Lower lobe of right lung (tissue), 2 donors: ENCODE measurements at regions not wholly inside any gene's neighbourhood (a gene's known extent, or its start where the extent isn't known, plus 50 kb on each side); places are given as distances from the start of the nearest gene placed in this dataset.

Experiments used
- ATAC-seq, 2 donors: fragments of 200-7000 bp; cut with Tn5 transposase; one replicate each; pipeline ENCODE4 v1.9.1; 2020 to 2022; ENCODE audit warnings: mild to moderate bottlenecking in 2 of 2, moderate library complexity in 2 of 2
- DNase-seq: peaks from one replicate; pipeline ENCODE4 v3.0.0-alpha.2; 2020
- H3K27ac ChIP-seq: fragments of 200-600 bp; one replicate; pipeline ENCODE4 v1.8.0; 2022
- H3K27me3 ChIP-seq: fragments of 200-600 bp; one replicate; pipeline ENCODE4 v1.8.0; 2022; ENCODE audit warnings: low read depth
- H3K36me3 ChIP-seq: fragments of 200-600 bp; one replicate; pipeline ENCODE4 v1.8.0; 2022; ENCODE audit warnings: mild to moderate bottlenecking
- H3K4me1 ChIP-seq: fragments of 200-600 bp; one replicate; pipeline ENCODE4 v1.8.0; 2022
- H3K4me3 ChIP-seq: fragments of 200-600 bp; one replicate; pipeline ENCODE4 v1.8.0; 2022; ENCODE audit warnings: mild to moderate bottlenecking
- H3K9me3 ChIP-seq: fragments of 200-600 bp; one replicate; pipeline ENCODE4 v1.8.0; 2022
- intact Hi-C: fragments of 100-400 bp; cut with DNase I; formaldehyde crosslinking; loops from one replicate; pipeline ENCODE4 v1.11.0; 2022
- TF ChIP-seq, protein P1 (sequence below): fragments of 200-600 bp; IDR thresholded peaks from one replicate; pipeline ENCODE4 v1.8.0; 2022; ENCODE audit warnings: antibody characterized with exemption, mild to moderate bottlenecking
- donor health status: DM: no; HTN: yes; CAD: no; lungs with severe emphysema.

DNA sequence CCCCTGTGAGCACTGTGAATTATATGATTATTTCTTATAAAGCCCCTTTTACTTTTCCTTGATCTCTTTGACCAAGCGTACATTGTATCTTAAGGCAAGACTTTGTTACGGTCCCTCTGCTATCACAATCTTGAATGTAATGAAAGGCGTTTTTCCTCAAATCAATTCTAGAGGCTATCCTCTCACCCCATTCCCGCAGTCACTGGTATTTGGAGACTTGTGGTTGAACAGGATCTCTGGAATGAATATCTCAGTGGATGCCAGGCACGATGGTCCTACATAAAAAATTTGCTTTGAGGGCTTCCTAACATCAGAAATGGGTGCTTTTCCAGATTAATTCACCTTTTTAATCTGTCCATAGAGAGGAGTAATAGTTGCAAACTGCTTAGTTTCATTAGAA, 151.4 kb upstream of the PAPPA start:
- Histone ChIP-seq H3K36me3 (no peaks in the 10 kb centered on the region), H3K9me3 (no peaks in the 10 kb centered on the region), H3K4me3 (no peak overlapping the region), H3K27ac (no peak overlapping the region), H3K4me1 (no peaks in the 10 kb centered on the region), H3K27me3 (no peaks in the 10 kb centered on the region)
- DNase-seq: no peak
- TF ChIP-seq, protein P1, sequence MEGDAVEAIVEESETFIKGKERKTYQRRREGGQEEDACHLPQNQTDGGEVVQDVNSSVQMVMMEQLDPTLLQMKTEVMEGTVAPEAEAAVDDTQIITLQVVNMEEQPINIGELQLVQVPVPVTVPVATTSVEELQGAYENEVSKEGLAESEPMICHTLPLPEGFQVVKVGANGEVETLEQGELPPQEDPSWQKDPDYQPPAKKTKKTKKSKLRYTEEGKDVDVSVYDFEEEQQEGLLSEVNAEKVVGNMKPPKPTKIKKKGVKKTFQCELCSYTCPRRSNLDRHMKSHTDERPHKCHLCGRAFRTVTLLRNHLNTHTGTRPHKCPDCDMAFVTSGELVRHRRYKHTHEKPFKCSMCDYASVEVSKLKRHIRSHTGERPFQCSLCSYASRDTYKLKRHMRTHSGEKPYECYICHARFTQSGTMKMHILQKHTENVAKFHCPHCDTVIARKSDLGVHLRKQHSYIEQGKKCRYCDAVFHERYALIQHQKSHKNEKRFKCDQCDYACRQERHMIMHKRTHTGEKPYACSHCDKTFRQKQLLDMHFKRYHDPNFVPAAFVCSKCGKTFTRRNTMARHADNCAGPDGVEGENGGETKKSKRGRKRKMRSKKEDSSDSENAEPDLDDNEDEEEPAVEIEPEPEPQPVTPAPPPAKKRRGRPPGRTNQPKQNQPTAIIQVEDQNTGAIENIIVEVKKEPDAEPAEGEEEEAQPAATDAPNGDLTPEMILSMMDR: no peak
- no peak for ATAC-seq
- intact Hi-C loops: no loop called here

DNA sequence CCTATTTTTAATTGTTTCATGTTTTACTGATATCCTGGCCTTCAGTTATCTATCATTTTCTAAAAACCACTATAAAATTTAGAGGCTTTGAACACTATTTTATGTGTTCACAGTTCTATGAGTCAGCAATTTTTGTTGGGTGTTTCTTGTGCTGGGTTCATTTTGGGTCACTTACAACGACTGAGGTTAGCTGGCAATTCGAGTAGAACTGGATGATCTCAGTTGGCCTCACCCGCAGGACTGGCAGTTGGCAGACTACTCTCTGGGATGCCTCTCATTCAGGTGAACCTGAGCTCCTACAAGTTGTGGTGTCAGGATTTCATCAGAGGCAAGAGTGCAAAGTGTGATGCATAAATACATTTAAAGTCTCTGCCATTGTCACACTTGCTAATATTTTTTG, 151.0 kb upstream of the PAPPA start:
- no peak for ATAC-seq
- H3K36me3 ChIP-seq: no peaks in the 10 kb centered on the region
- H3K27ac ChIP-seq: no peak overlapping the region
- no peaks in the 10 kb centered on the region for H3K4me1 ChIP-seq
- no peaks in the 10 kb centered on the region for H3K9me3 ChIP-seq
- intact Hi-C loops: no loop called here
- TF ChIP-seq, protein P1: no peak
- H3K4me3 ChIP-seq: no peak overlapping the region
- DNase-seq: no peak
- H3K27me3 ChIP-seq: no peaks in the 10 kb centered on the region

DNA sequence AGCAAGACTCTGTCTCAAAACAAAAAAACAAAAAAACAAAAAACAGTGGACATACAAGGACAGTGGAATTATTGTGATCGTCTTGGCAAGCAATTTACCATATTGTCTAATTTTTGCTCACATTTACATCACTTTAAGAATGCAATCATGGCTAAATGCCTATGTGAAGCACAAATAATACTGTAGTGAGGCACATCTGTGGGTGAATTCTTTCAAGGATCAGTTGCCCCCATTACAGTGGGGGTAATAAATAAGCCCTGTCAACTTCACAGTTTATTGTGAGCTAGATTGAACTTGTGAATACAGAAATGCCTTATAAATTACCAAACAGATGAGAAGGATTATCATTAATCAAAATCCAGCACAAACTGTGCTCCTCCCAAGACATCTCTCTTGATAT, 150.2 kb upstream of the PAPPA start:
- ATAC-seq (no peak), DNase-seq (no peak)
- intact Hi-C loops: no loop called here
- Histone ChIP-seq H3K4me1 (no peaks in the 10 kb centered on the region), H3K4me3 (no peak overlapping the region), H3K36me3 (no peaks in the 10 kb centered on the region), H3K27ac (no peak overlapping the region), H3K9me3 (no peaks in the 10 kb centered on the region), H3K27me3 (no peaks in the 10 kb centered on the region)
- TF ChIP-seq, protein P1: no peak

DNA sequence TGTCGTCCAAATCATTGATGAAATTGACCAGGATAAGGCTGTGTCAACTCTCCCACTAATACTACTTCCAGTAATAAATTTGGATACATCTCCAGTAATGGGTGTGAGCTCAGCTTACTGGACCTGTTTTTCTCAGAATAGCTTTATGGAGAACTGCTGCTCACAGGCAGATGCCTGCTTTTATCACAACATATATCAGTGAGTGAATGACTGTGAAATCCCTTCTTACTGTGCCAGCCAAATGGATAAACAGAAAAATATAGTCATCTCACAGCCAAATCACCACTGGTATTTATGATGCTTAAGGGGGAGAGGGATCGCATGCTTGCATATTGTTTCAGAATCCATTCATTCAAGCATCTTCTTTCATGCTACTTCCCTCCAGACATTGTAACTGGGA, 148.4 kb upstream of the PAPPA start:
- intact Hi-C loops: no loop called here
- ATAC-seq: no peak
- TF ChIP-seq, protein P1: no peak
- Histone ChIP-seq H3K4me3 (no peak overlapping the region), H3K9me3 (no peaks in the 10 kb centered on the region), H3K4me1 (no peaks in the 10 kb centered on the region), H3K27ac (no peak overlapping the region), H3K27me3 (no peaks in the 10 kb centered on the region), H3K36me3 (no peaks in the 10 kb centered on the region)
- no peak for DNase-seq

DNA sequence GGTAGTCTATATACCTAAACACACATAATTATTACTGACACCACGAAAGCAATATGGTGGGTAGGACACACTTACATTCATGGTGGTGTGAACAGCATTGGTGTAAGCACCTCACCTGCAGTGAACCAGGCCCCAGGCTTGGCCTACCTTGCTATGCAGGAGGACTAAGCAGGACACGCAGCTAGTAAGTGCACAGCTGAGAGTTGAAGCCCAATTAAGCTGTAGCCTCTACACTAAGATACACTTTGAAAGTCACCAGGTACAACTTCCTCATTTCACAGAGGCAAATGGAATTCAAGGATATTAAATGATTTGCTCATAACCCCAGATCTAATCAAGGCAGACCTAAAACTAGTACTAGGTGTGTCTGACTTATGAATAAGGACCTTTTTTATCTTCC, 145.8 kb upstream of the PAPPA start:
- Histone ChIP-seq H3K27me3 (no peaks in the 10 kb centered on the region), H3K4me3 (no peak overlapping the region), H3K36me3 (no peaks in the 10 kb centered on the region), H3K4me1 (no peaks in the 10 kb centered on the region), H3K27ac (no peak overlapping the region), H3K9me3 (no peaks in the 10 kb centered on the region)
- TF ChIP-seq, protein P1: no peak
- ATAC-seq (no peak), DNase-seq (no peak)
- intact Hi-C loops: no loop called here

DNA sequence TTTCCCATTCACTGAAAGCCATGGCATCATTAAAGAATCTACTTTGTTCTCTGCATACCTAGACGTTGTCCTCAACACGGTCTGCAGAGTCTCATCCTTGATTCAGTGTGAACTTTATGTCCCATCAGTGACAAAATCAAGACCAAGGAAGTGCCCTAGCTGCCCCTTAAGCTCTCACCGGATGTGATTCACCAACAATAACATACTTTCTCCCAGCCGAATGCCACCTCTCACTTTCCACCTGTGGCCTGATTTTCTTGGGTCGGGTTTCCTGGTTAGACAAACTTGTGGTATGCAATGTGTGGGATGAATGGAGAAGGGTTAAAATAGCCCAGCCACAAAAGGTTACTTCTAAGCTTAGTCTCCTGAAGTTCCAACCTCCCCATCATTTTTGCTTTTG, 145.3 kb upstream of the PAPPA start:
- no peaks in the 10 kb centered on the region for H3K27me3 ChIP-seq
- no peaks in the 10 kb centered on the region for H3K36me3 ChIP-seq
- intact Hi-C loops: no loop called here
- TF ChIP-seq, protein P1: no peak
- no peaks in the 10 kb centered on the region for H3K9me3 ChIP-seq
- no peak overlapping the region for H3K27ac ChIP-seq
- no peak for ATAC-seq
- DNase-seq: no peak
- no peak overlapping the region for H3K4me3 ChIP-seq
- no peaks in the 10 kb centered on the region for H3K4me1 ChIP-seq
